Testis (tissue), 2 donors: ENCODE measurements at regions not wholly inside any gene's neighbourhood (a gene's known extent, or its start where the extent isn't known, plus 50 kb on each side); places are given as distances from the start of the nearest gene placed in this dataset.

Experiments
- DNase-seq: peaks from one replicate; pipeline ENCODE4 v3.0.0-alpha.2; 2019
- H3K27ac ChIP-seq, 2 donors: fragments of 200-600 bp; sonication (generic); one replicate each; pipeline ENCODE4 v1.5.1; 2019
- H3K27me3 ChIP-seq: fragments of 200-600 bp; sonication (generic); one replicate; pipeline ENCODE4 v1.5.1; 2019
- H3K36me3 ChIP-seq: fragments of 200-600 bp; sonication (generic); one replicate; pipeline ENCODE4 v1.5.1; 2017; ENCODE audit warnings: low read depth; ENCODE audit errors: missing control alignments
- H3K4me1 ChIP-seq: fragments of 200-600 bp; sonication (generic); one replicate; pipeline ENCODE4 v1.5.1; 2019
- H3K4me3 ChIP-seq, 2 donors: fragments of 200-600 bp; sonication (generic); one replicate each; pipeline ENCODE4 v1.5.1; 2017 to 2019
- H3K9me3 ChIP-seq: fragments of 200-600 bp; sonication (generic); one replicate; pipeline ENCODE4 v1.5.1; 2017
- POLR2A ChIP-seq: fragments of 450-650 bp; IDR thresholded peaks from one replicate; pipeline ENCODE4 v1.6.1; 2017; ENCODE audit warnings: antibody characterized with exemption, mild to moderate bottlenecking, moderate library complexity
- WGBS, 2 donors: methylation state at CpG; one replicate each; pipeline ENCODE4 v1.1.5; 2018; 5-methylcytosine and 5-hydroxymethylcytosine counted together
- intact Hi-C: fragments of 100-400 bp; cut with DNase I; formaldehyde crosslinking; loops from one replicate; pipeline ENCODE4 v1.15.1; 2023; ENCODE audit warnings: low total_unique reads
- TF ChIP-seq, protein P1 (sequence below), 3 experiments: fragments of 450-650 bp in 2 of 3; fragments of 200-600 bp in 1 of 3; sonication (generic) in 1 of 3; IDR thresholded peaks; one replicate each; pipeline ENCODE4 v1.5.1; 2016 to 2019; ENCODE audit warnings: antibody characterized with exemption in 3 of 3, mild to moderate bottlenecking in 2 of 3, moderate library complexity in 1 of 3

DNA sequence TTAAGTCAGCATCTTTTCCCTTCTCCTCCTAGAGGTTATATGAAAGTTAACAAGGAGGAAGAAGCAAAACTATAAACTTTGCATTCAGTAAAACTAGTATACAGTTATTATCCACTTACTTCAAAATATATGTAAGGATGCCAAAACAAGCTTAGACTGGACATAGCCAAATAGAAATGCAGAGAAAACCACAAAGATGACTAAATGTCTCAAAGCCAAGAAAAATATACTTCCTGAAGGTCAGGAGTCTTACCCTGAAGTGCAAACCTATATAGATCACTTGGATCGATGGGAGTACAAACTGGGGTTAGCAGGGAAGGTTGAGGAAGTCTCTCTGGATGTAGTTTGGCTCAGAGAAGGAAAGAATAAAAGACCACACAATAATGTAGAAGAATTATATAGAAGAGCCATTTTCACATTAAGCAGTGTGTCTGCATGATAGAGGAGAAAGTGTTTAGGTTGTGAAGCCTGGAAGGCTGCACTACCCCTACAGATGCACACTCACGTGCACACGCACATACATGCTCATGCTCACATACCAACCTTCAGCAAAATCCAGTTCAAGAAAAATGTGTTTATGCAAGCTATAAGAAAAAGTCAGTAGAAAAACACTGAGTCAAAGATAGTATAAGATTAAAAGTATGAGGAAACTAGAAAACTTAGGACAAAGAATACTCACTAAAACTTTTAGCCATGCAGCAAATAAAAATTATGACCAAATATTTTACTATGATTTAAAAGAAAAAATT is 112.1 kb upstream of the RXFP2 start:
- Histone ChIP-seq H3K9me3 (no peaks in the 10 kb centered on the region), H3K36me3 (no peaks in the 10 kb centered on the region), H3K4me3 (no peak overlapping the region), H3K4me1 (no peaks in the 10 kb centered on the region), H3K27me3 (no peaks in the 10 kb centered on the region), H3K27ac (no peak overlapping the region)
- TF ChIP-seq, protein P1, sequence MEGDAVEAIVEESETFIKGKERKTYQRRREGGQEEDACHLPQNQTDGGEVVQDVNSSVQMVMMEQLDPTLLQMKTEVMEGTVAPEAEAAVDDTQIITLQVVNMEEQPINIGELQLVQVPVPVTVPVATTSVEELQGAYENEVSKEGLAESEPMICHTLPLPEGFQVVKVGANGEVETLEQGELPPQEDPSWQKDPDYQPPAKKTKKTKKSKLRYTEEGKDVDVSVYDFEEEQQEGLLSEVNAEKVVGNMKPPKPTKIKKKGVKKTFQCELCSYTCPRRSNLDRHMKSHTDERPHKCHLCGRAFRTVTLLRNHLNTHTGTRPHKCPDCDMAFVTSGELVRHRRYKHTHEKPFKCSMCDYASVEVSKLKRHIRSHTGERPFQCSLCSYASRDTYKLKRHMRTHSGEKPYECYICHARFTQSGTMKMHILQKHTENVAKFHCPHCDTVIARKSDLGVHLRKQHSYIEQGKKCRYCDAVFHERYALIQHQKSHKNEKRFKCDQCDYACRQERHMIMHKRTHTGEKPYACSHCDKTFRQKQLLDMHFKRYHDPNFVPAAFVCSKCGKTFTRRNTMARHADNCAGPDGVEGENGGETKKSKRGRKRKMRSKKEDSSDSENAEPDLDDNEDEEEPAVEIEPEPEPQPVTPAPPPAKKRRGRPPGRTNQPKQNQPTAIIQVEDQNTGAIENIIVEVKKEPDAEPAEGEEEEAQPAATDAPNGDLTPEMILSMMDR (IDR thresholded peaks at IDR 0.05): no peak
- no peak for DNase-seq
- WGBS, 2 donors: 80 to 82% methylated on average over 3 of the region's 3 CpGs
- intact Hi-C loops: no loop called here

DNA sequence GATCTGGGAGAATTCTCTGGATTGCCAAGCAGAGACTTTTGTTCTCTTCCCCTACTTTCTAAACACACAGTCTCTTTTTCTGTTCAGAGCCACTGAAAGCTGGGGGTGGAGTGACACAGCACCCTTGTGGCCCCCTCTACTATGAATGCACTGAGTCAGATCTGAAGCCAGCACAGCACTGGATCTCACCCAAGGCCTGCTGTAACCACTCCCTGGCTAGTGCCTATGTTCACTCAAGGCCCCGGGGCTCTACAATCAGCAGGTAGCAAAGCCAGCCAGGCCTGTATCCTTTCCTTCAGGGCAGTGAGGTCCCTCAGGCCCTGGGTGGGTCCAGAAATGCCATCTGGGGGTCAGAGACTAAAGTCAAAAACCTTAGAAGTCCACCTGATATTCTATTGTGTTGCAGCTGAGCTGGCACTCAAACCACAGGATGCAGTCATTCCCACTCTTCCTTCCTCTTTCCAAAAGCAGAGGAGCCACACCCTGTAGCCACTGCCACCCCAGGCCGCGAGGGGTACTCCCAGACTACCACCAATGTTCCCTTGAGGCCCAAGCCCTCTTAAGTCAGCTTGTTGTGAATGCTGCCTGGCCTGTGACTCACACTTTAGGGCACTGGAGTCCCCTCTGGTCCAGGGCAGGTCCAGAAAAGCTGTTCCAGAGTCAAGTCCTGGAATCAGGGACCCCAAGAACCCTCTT is 110.1 kb upstream of the RXFP2 start:
- no peak for TF ChIP-seq POLR2A
- TF ChIP-seq, protein P1 (IDR thresholded peaks at IDR 0.05): no peak
- no peaks in the 10 kb centered on the region for H3K27me3 ChIP-seq
- no peak for DNase-seq
- H3K27ac ChIP-seq: no peak overlapping the region
- H3K9me3 ChIP-seq: no peaks in the 10 kb centered on the region
- H3K4me1 ChIP-seq: no peaks in the 10 kb centered on the region
- no peak overlapping the region for H3K4me3 ChIP-seq
- WGBS, 2 donors: 48 to 52% methylated on average over 3 of the region's 3 CpGs
- H3K36me3 ChIP-seq: no peaks in the 10 kb centered on the region
- intact Hi-C loops: no loop called here

- no peaks in the 10 kb centered on the region for H3K4me1 ChIP-seq
- H3K27me3 ChIP-seq: no peaks in the 10 kb centered on the region
- intact Hi-C loops: no loop called here
- no peaks in the 10 kb centered on the region for H3K9me3 ChIP-seq
- no peak for TF ChIP-seq POLR2A
- TF ChIP-seq, protein P1 (IDR thresholded peaks at IDR 0.05): no peak
- no peak overlapping the region for H3K27ac ChIP-seq
- WGBS, 2 donors: 43 to 66% methylated on average over 3 of the region's 3 CpGs
- H3K36me3 ChIP-seq: no peaks in the 10 kb centered on the region
- DNase-seq: no peak
- H3K4me3 ChIP-seq: no peak overlapping the region
These were observed 108.3 kb upstream of the RXFP2 start for GRCh38 chr13:31631071-31631470.

DNA sequence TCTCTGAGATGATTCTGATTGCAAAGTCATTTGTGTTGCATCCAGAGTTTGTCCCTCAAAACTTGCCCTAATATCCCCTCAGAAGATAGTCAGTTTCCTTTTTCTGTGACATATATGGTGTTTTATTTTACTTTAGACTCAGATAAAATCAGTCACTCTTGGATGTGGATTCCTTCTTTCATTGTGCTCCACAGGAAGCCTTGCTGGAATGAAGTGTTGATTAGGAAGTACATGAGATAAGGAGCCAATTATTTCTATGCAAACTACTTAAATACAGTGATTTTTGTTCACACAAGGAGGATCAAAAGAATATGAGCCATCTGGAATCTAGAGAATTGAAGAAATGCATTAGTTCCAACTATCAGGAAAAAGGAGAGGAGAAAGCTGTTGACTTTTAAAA is 107.6 kb upstream of the RXFP2 start:
- no peaks in the 10 kb centered on the region for H3K27me3 ChIP-seq
- H3K9me3 ChIP-seq: no peaks in the 10 kb centered on the region
- no peaks in the 10 kb centered on the region for H3K36me3 ChIP-seq
- no peak for TF ChIP-seq POLR2A
- TF ChIP-seq, protein P1 (IDR thresholded peaks at IDR 0.05): no peak
- H3K27ac ChIP-seq: no peak overlapping the region
- no peaks in the 10 kb centered on the region for H3K4me1 ChIP-seq
- intact Hi-C loops: no loop called here
- DNase-seq: no peak
- no peak overlapping the region for H3K4me3 ChIP-seq

DNA sequence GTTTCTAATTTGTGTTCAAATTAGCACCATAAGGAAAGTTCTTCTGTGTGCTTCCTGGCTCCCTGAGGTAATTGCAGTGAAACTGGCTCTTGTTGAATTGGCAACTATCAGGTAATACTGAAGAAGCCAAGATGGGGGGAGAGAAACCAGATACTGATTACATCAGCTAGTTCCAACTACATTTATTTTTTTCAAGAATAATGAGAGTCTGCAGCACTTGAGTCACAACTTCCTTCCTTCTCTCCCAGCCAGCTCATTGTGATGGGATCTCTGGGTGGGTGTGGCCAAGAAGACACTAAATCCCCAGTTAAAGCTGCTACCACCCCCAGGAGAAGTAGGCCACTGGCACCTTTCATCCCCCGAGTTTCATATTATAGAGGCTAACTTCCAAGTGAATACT is 100.7 kb upstream of the RXFP2 start:
- no peaks in the 10 kb centered on the region for H3K9me3 ChIP-seq
- DNase-seq: no peak
- no peak overlapping the region for H3K4me3 ChIP-seq
- H3K36me3 ChIP-seq: no peaks in the 10 kb centered on the region
- no peak overlapping the region for H3K27ac ChIP-seq
- TF ChIP-seq POLR2A: no peak
- TF ChIP-seq, protein P1 (IDR thresholded peaks at IDR 0.05): no peak
- intact Hi-C loops: no loop called here
- 80 to 100% methylated on average over 1 of the region's 1 CpG for WGBS, 2 donors
- H3K4me1 ChIP-seq: no peaks in the 10 kb centered on the region
- H3K27me3 ChIP-seq: no peaks in the 10 kb centered on the region
